ENCODE measurements at regions not wholly inside any gene's neighbourhood (a gene's known extent, or its start where the extent isn't known, plus 50 kb on each side); places are given as distances from the start of the nearest gene placed in this dataset.
A peak's percentile ranks its signal among the peaks of the same experiment; 100 is the strongest.

DNA sequence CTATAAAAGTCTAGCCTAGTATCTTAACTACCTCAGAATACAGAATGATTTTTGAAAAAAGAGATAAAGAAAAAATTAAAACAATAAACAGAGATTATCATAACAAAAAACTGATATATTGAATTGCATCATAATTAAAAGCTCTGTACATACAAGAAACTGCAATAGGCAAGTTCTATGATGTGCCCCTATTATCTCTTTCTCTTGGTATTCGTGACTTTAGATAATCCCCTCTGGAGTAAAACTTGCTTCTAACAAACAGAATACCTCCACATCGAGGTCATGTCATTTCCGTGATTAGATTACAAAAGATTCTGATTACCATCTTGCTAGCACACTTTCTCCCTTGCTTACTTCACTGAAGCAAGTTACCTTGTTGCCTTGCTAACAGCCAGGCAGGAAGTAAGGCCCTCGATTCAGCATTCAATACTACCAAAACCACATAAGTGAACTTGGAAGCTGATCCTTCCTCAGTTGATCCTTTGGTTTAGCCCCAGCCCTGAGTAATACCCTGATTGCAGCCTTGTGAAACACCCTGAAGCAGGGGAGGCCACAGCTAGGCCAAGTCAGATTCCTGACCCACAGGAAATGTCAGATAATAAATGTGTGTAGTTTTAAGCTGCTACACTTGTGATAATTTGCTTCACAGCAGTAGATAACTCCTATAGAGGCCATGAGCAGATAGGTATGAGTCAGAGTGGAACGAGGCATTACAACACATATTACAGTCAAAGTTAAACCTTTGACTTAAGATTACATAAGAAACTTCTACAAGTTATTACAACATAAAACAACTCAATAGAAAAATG, 53.7 kb upstream of the TMX4 start:
- no peak for TF ChIP-seq GATA1 (IDR thresholded peaks at IDR 0.05; ENCODE audit: low read depth, low read length)
- no peak for TF ChIP-seq POLR2A (IDR thresholded peaks at IDR 0.05; ENCODE audit: low read length)
- DNase-seq: no peak

DNA sequence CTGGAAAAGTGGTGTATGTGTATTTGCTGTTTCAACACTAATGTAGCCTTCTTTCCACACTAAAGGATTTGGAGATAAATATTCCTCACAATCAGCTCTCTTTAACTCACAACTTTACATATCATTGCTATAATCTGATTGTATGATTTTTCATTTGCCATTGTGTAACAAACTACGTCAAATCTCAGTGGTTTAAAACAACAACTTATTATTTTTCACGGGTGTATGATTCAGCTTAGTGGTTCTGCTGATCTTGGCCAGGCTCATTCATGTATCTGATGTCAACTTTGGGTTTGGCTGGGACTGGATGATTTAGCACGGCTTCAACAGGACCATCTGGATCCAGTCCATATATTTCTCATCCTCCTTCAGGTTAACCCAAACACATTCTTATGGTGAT, 55.4 kb upstream of the TMX4 start:
- no peak for DNase-seq
- TF ChIP-seq POLR2A (IDR thresholded peaks at IDR 0.05; ENCODE audit: low read length): no peak
- TF ChIP-seq GATA1 (IDR thresholded peaks at IDR 0.05; ENCODE audit: low read depth, low read length): no peak

DNA sequence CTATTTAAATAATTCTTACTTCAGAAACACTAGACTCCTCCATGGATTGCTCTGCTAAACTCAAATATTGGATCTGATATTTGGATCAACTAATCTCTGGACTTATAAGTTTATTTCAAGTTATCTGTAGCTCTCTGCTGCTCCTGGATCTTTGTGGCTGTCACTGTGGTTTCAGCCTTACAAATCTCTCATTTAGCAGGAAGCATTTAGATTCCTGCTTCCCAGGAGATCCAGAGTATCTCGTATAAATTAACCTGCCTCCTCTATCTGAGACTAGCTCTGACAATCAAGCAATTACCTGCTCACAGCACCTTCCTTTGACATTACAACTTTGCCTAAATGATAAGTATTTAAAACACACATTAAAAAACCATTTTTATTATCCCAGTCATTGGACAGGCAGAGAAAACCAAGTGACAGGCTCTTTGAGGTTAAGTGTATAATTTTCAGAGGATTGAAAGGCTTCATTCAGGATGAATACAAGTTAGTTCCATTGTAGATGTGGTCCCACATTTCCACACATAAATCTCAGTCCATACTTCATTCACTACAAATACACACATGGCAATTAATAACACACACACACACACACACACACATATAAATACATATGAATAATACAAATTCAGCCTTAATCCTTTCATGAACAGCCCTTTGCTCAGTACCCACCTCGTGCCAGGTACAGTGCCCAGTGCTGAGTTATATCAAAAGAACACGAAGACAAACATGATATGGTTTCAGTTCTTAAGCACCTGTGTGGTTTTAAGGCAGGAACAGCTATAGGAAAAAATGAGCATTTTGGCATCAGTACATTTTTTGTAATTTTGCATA, 55.5 kb upstream of the PLCB1 start:
- TF ChIP-seq POLR2A (IDR thresholded peaks at IDR 0.05; ENCODE audit: low read length): no peak
- TF ChIP-seq GATA1 (IDR thresholded peaks at IDR 0.05; ENCODE audit: low read depth, low read length): no peak

GRCh38 chr20:8077137-8077466, 55.0 kb upstream of the PLCB1 start:
- DNase-seq: no peak
- no peak for TF ChIP-seq POLR2A (IDR thresholded peaks at IDR 0.05; ENCODE audit: low read length)
- TF ChIP-seq GATA1 (IDR thresholded peaks at IDR 0.05; ENCODE audit: low read depth, low read length): no peak

More for the DNA sequence above, 55.5 kb upstream of the PLCB1 start:
- no peak for DNase-seq

DNA sequence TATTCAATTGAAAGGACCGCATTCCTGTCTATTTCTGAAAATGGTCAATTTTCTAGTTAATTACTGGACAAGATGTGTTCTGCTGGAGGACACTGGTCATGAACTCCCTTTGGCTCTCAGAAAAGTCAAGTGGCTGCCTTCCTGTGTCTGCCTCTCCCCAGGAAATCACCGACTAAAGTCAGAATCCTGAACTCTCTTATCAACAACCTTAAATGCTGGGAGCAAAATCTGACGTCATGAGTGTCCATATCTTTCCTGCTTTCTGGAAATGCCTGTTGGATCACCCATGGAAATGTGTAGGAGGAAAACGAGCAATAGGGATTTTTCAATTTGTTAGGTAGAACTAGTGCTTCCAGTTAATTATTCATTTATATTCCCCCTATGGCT, 53.5 kb upstream of the PLCB1 start:
- TF ChIP-seq GATA1 (IDR thresholded peaks at IDR 0.05; ENCODE audit: low read depth, low read length) (no peak), POLR2A (IDR thresholded peaks at IDR 0.05; ENCODE audit: low read length) (no peak)
- DNase-seq: no peak

GRCh38 chr20:8079976-8080375, 52.1 kb upstream of the PLCB1 start:
- no peak for DNase-seq
- no peak for TF ChIP-seq POLR2A (IDR thresholded peaks at IDR 0.05; ENCODE audit: low read length)
- no peak for TF ChIP-seq GATA1 (IDR thresholded peaks at IDR 0.05; ENCODE audit: low read depth, low read length)

- TF ChIP-seq POLR2A (IDR thresholded peaks at IDR 0.05; ENCODE audit: low read length) (no peak), GATA1 (IDR thresholded peaks at IDR 0.05; ENCODE audit: low read depth, low read length) (no peak)
- peak in 1 of 2 experiments; percentile 0 for DNase-seq
These were observed 50.0 kb upstream of the PLCB1 start for GRCh38 chr20:8082025-8082424.
